ENCODE measurements at regions not wholly inside any gene's neighbourhood (a gene's known extent, or its start where the extent isn't known, plus 50 kb on each side); places are given as distances from the start of the nearest gene placed in this dataset.

DNA sequence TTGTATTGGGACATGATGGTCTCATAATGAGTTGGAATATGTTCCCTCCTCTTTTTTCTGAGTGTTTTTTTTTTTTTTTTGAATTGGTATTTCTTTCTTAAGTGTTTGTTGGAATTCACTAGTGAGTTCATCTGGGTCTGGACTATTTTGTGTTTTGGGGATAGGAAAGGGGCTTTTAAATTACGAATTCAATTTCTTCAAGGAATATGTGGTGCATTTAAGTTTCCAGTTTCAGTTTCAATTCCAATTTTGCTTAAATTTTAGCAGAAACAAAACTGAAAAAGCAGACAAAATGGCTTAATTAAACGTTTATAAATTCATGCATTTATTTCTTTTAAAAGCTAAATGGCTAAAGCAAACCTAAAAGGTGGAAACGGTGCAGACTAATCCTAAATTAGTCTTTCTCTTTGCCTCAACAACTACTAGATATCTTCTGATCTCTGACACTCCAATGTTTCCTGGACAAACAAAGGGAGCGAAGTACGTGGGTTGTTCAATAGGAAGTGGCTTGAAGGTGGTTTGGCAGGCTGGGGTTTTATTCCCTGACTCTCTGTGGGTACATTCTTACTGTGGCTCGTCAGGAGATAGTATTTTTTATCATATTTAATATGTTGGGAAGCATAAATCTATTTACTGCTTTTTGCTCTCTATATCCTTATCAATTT, 50.0 kb upstream of the CORO2B start:
- no peak for DNase-seq (ENCODE audit: extremely low read depth, insufficient read length)
- H3K36me3 ChIP-seq (ENCODE audit: control insufficient read depth, insufficient read depth, low read length) = no peaks in the 10 kb centered on the region
- no peak overlapping the region for H3K4me3 ChIP-seq (replicated peaks; ENCODE audit: low read depth, low read length)
- TF ChIP-seq, protein P1, sequence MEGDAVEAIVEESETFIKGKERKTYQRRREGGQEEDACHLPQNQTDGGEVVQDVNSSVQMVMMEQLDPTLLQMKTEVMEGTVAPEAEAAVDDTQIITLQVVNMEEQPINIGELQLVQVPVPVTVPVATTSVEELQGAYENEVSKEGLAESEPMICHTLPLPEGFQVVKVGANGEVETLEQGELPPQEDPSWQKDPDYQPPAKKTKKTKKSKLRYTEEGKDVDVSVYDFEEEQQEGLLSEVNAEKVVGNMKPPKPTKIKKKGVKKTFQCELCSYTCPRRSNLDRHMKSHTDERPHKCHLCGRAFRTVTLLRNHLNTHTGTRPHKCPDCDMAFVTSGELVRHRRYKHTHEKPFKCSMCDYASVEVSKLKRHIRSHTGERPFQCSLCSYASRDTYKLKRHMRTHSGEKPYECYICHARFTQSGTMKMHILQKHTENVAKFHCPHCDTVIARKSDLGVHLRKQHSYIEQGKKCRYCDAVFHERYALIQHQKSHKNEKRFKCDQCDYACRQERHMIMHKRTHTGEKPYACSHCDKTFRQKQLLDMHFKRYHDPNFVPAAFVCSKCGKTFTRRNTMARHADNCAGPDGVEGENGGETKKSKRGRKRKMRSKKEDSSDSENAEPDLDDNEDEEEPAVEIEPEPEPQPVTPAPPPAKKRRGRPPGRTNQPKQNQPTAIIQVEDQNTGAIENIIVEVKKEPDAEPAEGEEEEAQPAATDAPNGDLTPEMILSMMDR (IDR thresholded peaks at IDR 0.05; ENCODE audit: insufficient read depth, low read length, poor library complexity, severe bottlenecking) = no peak
- H3K27me3 ChIP-seq (replicated peaks; ENCODE audit: control insufficient read depth, insufficient read depth, low read length) = no peaks in the 10 kb centered on the region
